Tibial nerve (tissue), 4 donors: ENCODE measurements at regions not wholly inside any gene's neighbourhood (a gene's known extent, or its start where the extent isn't known, plus 50 kb on each side); places are given as distances from the start of the nearest gene placed in this dataset.

Source experiments
- DNase-seq, 2 donors: peaks; one replicate each; pipeline ENCODE4 v3.0.0-alpha.2; 2019; ENCODE audit warnings: low spot score in 2 of 2
- H3K27ac ChIP-seq, 4 donors: fragments of 200-600 bp; sonication (generic) in 3 of 4; one replicate each; pipeline ENCODE4 v1.5.1; 2017 to 2019; ENCODE audit warnings: mild to moderate bottlenecking in 1 of 4
- H3K27me3 ChIP-seq, 2 donors: fragments of 200-600 bp; sonication (generic) in 1 of 2; one replicate each; pipeline versions ENCODE4 v1.5.1 to v1.6.0; 2017 to 2019
- H3K36me3 ChIP-seq, 3 donors: fragments of 200-600 bp; sonication (generic); one replicate each; pipeline ENCODE4 v1.5.1; 2018 to 2019
- H3K4me1 ChIP-seq, 4 donors: fragments of 200-600 bp; sonication (generic) in 3 of 4; one replicate each; pipeline ENCODE4 v1.5.1; 2017 to 2019
- H3K4me3 ChIP-seq, 4 donors: fragments of 200-600 bp; sonication (generic) in 3 of 4; one replicate each; pipeline ENCODE4 v1.5.1; 2017 to 2019; ENCODE audit warnings: mild to moderate bottlenecking in 1 of 4, moderate library complexity in 1 of 4
- H3K9me3 ChIP-seq, 4 donors: fragments of 200-600 bp; sonication (generic) in 3 of 4; one replicate each; pipeline ENCODE4 v1.5.1; 2017 to 2019
- EP300 ChIP-seq, 2 donors: sonication (generic); formaldehyde crosslinking; IDR thresholded peaks; one replicate each; pipeline ENCODE4 v1.6.1; 2017; ENCODE audit warnings: antibody characterized with exemption in 2 of 2, mild to moderate bottlenecking in 1 of 2
- POLR2A ChIP-seq, 2 donors: fragments of 450-650 bp; IDR thresholded peaks; one replicate each; pipeline ENCODE4 v1.6.1; 2017; ENCODE audit warnings: antibody characterized with exemption in 2 of 2, mild to moderate bottlenecking in 2 of 2, moderate library complexity in 2 of 2
- WGBS, 2 donors: methylation state at CpG; one replicate each; pipeline ENCODE4 v1.1.5; 2018; 5-methylcytosine and 5-hydroxymethylcytosine counted together
- TF ChIP-seq, protein P1 (sequence below), 5 experiments: fragments of 200-600 bp in 3 of 5; fragments of 450-650 bp in 2 of 5; sonication (generic) in 3 of 5; IDR thresholded peaks; one replicate each; pipeline ENCODE4 v1.5.1; 2016 to 2019; ENCODE audit warnings: antibody characterized with exemption in 5 of 5, mild to moderate bottlenecking in 3 of 5, moderate library complexity in 2 of 5

DNA sequence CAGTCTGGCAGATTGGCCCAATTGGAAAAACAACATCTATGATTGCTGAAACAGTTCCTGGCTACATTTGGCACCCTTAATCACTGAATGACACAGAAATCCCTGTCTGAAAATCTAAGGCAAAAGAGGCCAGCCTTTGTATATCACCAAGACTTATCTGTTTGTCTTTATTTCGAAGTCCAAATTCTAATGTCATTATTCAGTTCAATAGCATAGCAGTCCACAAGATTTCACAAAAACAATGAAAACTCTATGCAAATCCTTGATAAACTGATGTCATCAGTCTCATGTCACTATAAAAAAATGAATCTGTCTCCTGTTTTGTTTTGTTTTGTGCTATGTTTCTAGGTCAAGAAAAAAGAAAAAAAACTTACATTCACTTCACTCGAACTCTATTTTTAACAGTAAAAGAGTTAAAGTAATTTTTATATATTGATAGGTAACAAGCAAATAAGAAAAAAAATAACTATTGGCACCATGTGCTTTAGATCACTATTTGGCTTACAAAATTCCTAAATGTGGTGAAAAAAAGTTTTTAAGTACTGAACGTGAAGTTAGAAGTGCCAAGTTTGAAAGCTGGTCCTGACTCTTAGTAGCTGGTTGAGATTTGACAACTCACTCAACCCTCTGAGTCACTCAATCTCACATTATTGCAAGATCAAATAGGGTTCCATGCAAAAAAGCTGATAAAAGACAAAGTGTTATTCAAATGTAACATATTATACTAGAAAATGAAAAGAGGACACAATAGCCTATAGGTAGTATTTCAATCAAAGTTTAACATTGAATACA lies 359.3 kb downstream of the IRS1 start:
- H3K9me3 ChIP-seq: no peaks in the 10 kb centered on the region
- no peaks in the 10 kb centered on the region for H3K27me3 ChIP-seq
- TF ChIP-seq, protein P1, sequence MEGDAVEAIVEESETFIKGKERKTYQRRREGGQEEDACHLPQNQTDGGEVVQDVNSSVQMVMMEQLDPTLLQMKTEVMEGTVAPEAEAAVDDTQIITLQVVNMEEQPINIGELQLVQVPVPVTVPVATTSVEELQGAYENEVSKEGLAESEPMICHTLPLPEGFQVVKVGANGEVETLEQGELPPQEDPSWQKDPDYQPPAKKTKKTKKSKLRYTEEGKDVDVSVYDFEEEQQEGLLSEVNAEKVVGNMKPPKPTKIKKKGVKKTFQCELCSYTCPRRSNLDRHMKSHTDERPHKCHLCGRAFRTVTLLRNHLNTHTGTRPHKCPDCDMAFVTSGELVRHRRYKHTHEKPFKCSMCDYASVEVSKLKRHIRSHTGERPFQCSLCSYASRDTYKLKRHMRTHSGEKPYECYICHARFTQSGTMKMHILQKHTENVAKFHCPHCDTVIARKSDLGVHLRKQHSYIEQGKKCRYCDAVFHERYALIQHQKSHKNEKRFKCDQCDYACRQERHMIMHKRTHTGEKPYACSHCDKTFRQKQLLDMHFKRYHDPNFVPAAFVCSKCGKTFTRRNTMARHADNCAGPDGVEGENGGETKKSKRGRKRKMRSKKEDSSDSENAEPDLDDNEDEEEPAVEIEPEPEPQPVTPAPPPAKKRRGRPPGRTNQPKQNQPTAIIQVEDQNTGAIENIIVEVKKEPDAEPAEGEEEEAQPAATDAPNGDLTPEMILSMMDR (IDR thresholded peaks at IDR 0.05): no peak
- TF ChIP-seq POLR2A (IDR thresholded peaks at IDR 0.05) (no peak), EP300 (IDR thresholded peaks at IDR 0.05) (no peak)
- peaks cover 0 to 13% (median 3%) of the 10 kb centered on the region in 4 donors for H3K4me1 ChIP-seq
- peak overlapping the region in 2 of 4 donors; percentile 10 to 52 for H3K27ac ChIP-seq
- DNase-seq: no peak
- WGBS, 2 donors: 40 to 43% methylated on average over 3 of the region's 3 CpGs
- no peaks in the 10 kb centered on the region for H3K36me3 ChIP-seq
- H3K4me3 ChIP-seq: no peak overlapping the region

DNA sequence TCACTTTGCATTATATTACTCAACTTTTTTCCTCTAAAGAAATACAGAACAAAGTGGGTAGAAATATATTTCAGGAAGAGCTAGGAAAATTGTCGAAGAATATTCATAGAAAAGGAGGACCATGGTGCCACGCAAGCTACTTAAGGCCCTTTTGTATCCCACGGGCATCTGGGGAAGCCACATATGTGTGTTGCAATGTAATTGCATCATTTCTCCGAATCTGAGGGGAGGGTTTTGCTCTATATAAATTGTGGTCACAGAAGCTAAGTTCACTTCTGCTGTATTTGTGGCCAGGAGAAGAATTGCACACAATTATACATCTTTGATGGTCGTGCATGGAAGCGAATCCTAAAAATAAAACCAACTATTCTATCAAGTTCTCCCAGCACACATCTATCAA lies 360.3 kb downstream of the IRS1 start:
- 58 to 63% methylated on average over 6 of the region's 6 CpGs for WGBS, 2 donors
- peak overlapping the region in 2 of 4 donors; percentile 10 to 52 for H3K27ac ChIP-seq
- H3K27me3 ChIP-seq: no peaks in the 10 kb centered on the region

DNA sequence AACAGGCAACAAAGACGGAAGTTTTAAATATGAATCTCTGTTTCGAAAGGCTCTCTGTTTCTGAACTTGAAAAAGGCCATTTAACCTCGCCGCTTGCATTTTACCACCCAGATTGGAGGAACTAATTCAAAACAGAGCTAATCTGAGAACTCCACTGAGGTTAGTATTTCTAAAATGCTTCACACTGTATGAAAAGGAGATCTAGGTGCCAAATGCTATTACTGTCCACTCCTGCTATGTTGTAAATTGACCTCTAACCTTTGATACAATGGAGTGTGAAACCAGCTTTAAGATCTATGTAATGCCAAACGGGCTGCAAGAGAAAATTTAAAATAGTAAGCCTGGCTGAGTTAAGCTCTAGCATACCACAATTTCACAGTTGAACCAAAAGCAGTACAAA lies 364.5 kb downstream of the IRS1 start:
- no peak for DNase-seq
- no peaks in the 10 kb centered on the region for H3K27me3 ChIP-seq
- no peaks in the 10 kb centered on the region for H3K36me3 ChIP-seq
- H3K9me3 ChIP-seq: no peaks in the 10 kb centered on the region
- peaks cover 0 to 37% (median 6%) of the 10 kb centered on the region in 4 donors for H3K4me1 ChIP-seq
- WGBS, 2 donors: 18 to 24% methylated on average over 5 of the region's 5 CpGs
- no peak for TF ChIP-seq POLR2A (IDR thresholded peaks at IDR 0.05)
- no peak for TF ChIP-seq EP300 (IDR thresholded peaks at IDR 0.05)
- TF ChIP-seq, protein P1 (IDR thresholded peaks at IDR 0.05): no peak
- H3K27ac ChIP-seq: peak overlapping the region in 2 of 4 donors; percentile 55 to 65
- H3K4me3 ChIP-seq: no peak overlapping the region

More for the DNA sequence above, 360.3 kb downstream of the IRS1 start:
- TF ChIP-seq POLR2A (IDR thresholded peaks at IDR 0.05): no peak
- TF ChIP-seq EP300 (IDR thresholded peaks at IDR 0.05): peak in 1 of 2 donors; percentile 22
- no peak for DNase-seq
- Histone ChIP-seq H3K4me3 (no peak overlapping the region), H3K36me3 (no peaks in the 10 kb centered on the region), H3K4me1 (peaks cover 0 to 23% (median 4%) of the 10 kb centered on the region in 4 donors), H3K9me3 (no peaks in the 10 kb centered on the region)

DNA sequence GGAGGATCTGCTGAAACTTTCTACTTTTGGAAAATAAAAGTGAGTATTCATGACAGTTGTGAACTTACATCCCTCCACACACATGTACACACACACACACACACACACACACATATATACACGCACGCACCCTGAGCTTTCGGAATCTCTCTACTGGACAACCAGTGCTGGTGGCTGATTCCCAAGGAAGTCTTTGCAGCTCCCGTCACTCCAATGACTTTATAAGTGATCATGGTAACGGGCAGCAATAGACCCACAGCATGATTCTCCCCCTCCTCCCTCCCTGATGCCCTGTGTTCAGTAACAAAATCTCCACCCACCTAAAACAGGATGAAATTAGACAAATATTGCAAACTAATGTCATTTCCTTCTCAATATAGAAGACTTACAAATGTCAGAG lies 364.9 kb downstream of the IRS1 start:
- Histone ChIP-seq H3K4me1 (peaks cover 0 to 35% (median 6%) of the 10 kb centered on the region in 4 donors), H3K36me3 (no peaks in the 10 kb centered on the region), H3K27ac (peak overlapping the region in 2 of 4 donors; percentile 55 to 65), H3K27me3 (no peaks in the 10 kb centered on the region), H3K9me3 (no peaks in the 10 kb centered on the region), H3K4me3 (no peak overlapping the region)
- no peak for DNase-seq
- 51 to 58% methylated on average over 5 of the region's 5 CpGs for WGBS, 2 donors
- TF ChIP-seq, protein P1 (IDR thresholded peaks at IDR 0.05): no peak
- TF ChIP-seq POLR2A (IDR thresholded peaks at IDR 0.05) (no peak), EP300 (IDR thresholded peaks at IDR 0.05) (no peak)

DNA sequence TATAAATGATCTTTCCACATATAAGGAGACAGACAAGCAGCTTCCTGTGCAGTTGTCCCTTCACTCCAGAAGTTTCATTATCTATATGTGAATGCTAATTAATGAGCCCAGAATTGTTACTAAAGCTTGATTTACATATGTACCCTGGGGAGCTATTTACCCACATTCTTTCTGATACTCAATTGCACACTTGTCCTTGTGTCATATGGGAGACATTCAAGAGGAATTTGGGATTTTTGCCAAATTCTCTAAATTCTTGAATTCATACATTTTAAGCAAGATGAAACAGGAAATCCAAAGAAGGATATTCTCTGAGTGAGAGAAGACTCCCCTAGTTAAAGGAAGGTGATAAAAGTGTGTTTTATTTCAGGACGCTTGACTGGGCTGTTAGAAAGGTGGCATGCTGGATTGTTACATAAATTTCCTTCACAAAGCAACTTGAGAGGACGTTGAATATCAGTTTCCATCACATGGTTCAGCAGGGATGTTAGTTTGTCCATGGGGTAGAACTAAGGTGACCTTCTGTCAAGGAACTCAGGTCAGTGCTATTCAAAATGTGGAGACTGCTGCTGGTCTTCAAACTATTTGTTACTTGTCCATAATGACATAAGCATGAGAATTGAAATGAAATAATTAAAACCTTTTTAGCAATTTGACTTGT lies 368.2 kb downstream of the IRS1 start:
- no peaks in the 10 kb centered on the region for H3K9me3 ChIP-seq
- no peak for TF ChIP-seq EP300 (IDR thresholded peaks at IDR 0.05)
- TF ChIP-seq POLR2A (IDR thresholded peaks at IDR 0.05): no peak
- TF ChIP-seq, protein P1 (IDR thresholded peaks at IDR 0.05): no peak
- H3K27me3 ChIP-seq: no peaks in the 10 kb centered on the region
- WGBS, 2 donors: 37 to 41% methylated on average over 2 of the region's 2 CpGs
- no peaks in the 10 kb centered on the region for H3K36me3 ChIP-seq
- no peak overlapping the region for H3K27ac ChIP-seq
- H3K4me3 ChIP-seq: no peak overlapping the region
- peaks cover 0 to 31% (median 4%) of the 10 kb centered on the region in 4 donors for H3K4me1 ChIP-seq
- DNase-seq: no peak
